Amygdala (tissue), 56 donors: ENCODE measurements at regions not wholly inside any gene's neighbourhood (a gene's known extent, or its start where the extent isn't known, plus 50 kb on each side); places are given as distances from the start of the nearest gene placed in this dataset.
"Not testable (repeated sequence)": the region's sequence is repeated elsewhere in the genome, so short reads cannot be mapped to it uniquely, and the experiment has no call there.

ENCODE experiments used
- DNase-seq, 56 donors: peaks; one replicate each; lab custom pipeline; 2025; lab: John Stamatoyannopoulos, UW

GRCh38 chr4:173091362-173091761, 77.2 kb upstream of the GALNT7 start:
- peak in 1 of 56 donors; percentile 1 for DNase-seq

- no peak for DNase-seq
Measured at GRCh38 chr4:173091958-173092357, 76.7 kb upstream of the GALNT7 start.

- no peak for DNase-seq
Measured at GRCh38 chr4:173093361-173093760, 75.2 kb upstream of the GALNT7 start.

GRCh38 chr4:173094739-173095421, 73.7 kb upstream of the GALNT7 start:
- DNase-seq: no peak

GRCh38 chr4:173099447-173099846, 69.2 kb upstream of the GALNT7 start:
- not testable (repeated sequence) for DNase-seq

GRCh38 chr4:173111031-173111430, 57.6 kb upstream of the GALNT7 start:
- DNase-seq: no peak

- not testable (repeated sequence) for DNase-seq
Measured at GRCh38 chr4:173117430-173117829, 51.2 kb upstream of the GALNT7 start.
